ENCODE measurements at regions not wholly inside any gene's neighbourhood (a gene's known extent, or its start where the extent isn't known, plus 50 kb on each side); places are given as distances from the start of the nearest gene placed in this dataset.

- Mint-ChIP-seq H3K4me1 (no peaks in the 10 kb centered on the region), H3K27ac (no peak overlapping the region), H3K4me3 (no peak overlapping the region), H3K27me3 (ENCODE audit: low read depth) (no peaks in the 10 kb centered on the region; the same call in 1 of the 2 replicates), H3K9me3 (peaks cover 86 to 94% of the 10 kb centered on the region in 2 experiments), H3K36me3 (ENCODE audit: insufficient read depth in 1 of 3, low read depth in 3 of 3) (peaks cover 5 to 20% (median 9%) of the 10 kb centered on the region in 3 experiments; a peak in 6 of 7 replicates)
- Histone ChIP-seq H4K91ac (ENCODE audit: insufficient read length, low read depth, low read length) (no peak overlapping the region), H3T11ph (ENCODE audit: low read length) (no peak overlapping the region), H2BK12ac (ENCODE audit: insufficient read length, low read depth, low read length) (no peak overlapping the region), H3K27me3 (ENCODE audit: insufficient read depth, low read length) (no peaks in the 10 kb centered on the region), H3K14ac (ENCODE audit: insufficient read depth, low read length) (no peak overlapping the region), H3K79me1 (ENCODE audit: insufficient read depth, low read depth, low read length, poor library complexity, severe bottlenecking) (no peaks in the 10 kb centered on the region), H4K8ac (replicated peaks; ENCODE audit: insufficient read length, low read depth, low read length) (no peak overlapping the region), H3K79me2 (ENCODE audit: insufficient read depth, low read length) (no peaks in the 10 kb centered on the region), H2BK20ac (ENCODE audit: low read depth, low read length, poor library complexity, severe bottlenecking) (no peak overlapping the region), H2AFZ (ENCODE audit: low read length) (no peak overlapping the region), H3K18ac (ENCODE audit: insufficient read length, low read depth, low read length) (no peak overlapping the region), H4K5ac (ENCODE audit: insufficient read length, low read depth, low read length) (no peak overlapping the region), H3K23ac (ENCODE audit: insufficient read length, low read depth, low read length) (no peak overlapping the region), H3K4me1 (ENCODE audit: insufficient read depth, low read length) (no peaks in the 10 kb centered on the region), H3K4ac (ENCODE audit: low read depth, low read length) (no peak overlapping the region), H2BK5ac (ENCODE audit: insufficient read length, low read length) (no peak overlapping the region), H4K20me1 (ENCODE audit: control insufficient read depth, insufficient read depth, insufficient read length) (no peaks in the 10 kb centered on the region), H3K56ac (ENCODE audit: insufficient read length, low read depth, low read length) (no peak overlapping the region), H3K27ac (ENCODE audit: insufficient read length, low read depth, low read length) (no peak overlapping the region), H3K9me3 (ENCODE audit: control insufficient read depth, low read depth, low read length) (peaks cover 83% of the 10 kb centered on the region), H2AK5ac (ENCODE audit: insufficient read length, low read length) (no peak overlapping the region), H3K23me2 (ENCODE audit: insufficient read length, low read depth, low read length, poor library complexity, severe bottlenecking) (no peaks in the 10 kb centered on the region), H3K4me2 (ENCODE audit: insufficient read depth, insufficient read length, low read length) (no peak overlapping the region), H2BK120ac (ENCODE audit: low read depth, low read length, poor library complexity, severe bottlenecking) (no peak overlapping the region), H3K9ac (ENCODE audit: extremely low read depth, insufficient read length, low read length) (no peak overlapping the region), H2BK15ac (ENCODE audit: low read depth, low read length) (no peak overlapping the region)
- no peak for DNase-seq
- TF ChIP-seq CTCF (conservative IDR thresholded peaks at IDR 0.05): no peak
- no CpG with 5 or more reads among the region's 1 CpG for WGBS (ENCODE audit: extremely low coverage, insufficient read length, low lambda C conversion rate)
Observed at GRCh38 chr16:35585411-35585810, 2126.0 kb downstream of the TP53TG3F start.

Data from H9 (cell line).